CD4-positive, alpha-beta T cell (primary cell): ENCODE measurements at regions not wholly inside any gene's neighbourhood (a gene's known extent, or its start where the extent isn't known, plus 50 kb on each side); places are given as distances from the start of the nearest gene placed in this dataset.

Experiments used
- ATAC-seq: fragments of 200-7000 bp; cut with Tn5 transposase; one replicate; pipeline ENCODE4 v1.10.0; 2022; ENCODE audit warnings: mild to moderate bottlenecking; ENCODE audit not compliant: poor library complexity
- CTCF ChIA-PET: fragments of 350-600 bp; sonication (Branson Sonifier 250); formaldehyde crosslinking; loops from one replicate; lab custom pipeline; 2021; ENCODE audit warnings: antibody characterized with exemption, inconsistent platforms; lab: Charles Lee
- POLR2A ChIA-PET: fragments of 350-600 bp; sonication (Branson Sonifier 250); formaldehyde crosslinking; loops from one replicate; lab custom pipeline; 2021; ENCODE audit warnings: antibody characterized with exemption, inconsistent platforms; lab: Charles Lee
- DNase-seq, 14 experiments: peaks; one replicate each; pipeline ENCODE4 v3.0.0-alpha.2; 2013 to 2020; ENCODE audit warnings: mixed read lengths in 2 of 14
- H3K27ac ChIP-seq, 2 donors: one replicate each; pipeline versions ENCODE4 v1.5.1 to v1.7.0; 2013; ENCODE audit warnings: low read length in 2 of 2, low read depth in 1 of 2, mild to moderate bottlenecking in 1 of 2
- H3K27me3 ChIP-seq, 2 experiments: 1 replicate in 1 of 2; 2 replicates in 1 of 2; pipeline versions ENCODE4 v1.6.1 to v1.7.0; 2013; ENCODE audit warnings: low read length in 2 of 2, control low read depth in 1 of 2, mild to moderate bottlenecking in 1 of 2, moderate library complexity in 1 of 2; ENCODE audit not compliant: insufficient read depth in 2 of 2, control insufficient read depth in 1 of 2
- H3K36me3 ChIP-seq: one replicate; pipeline ENCODE4 v1.6.1; 2013; ENCODE audit warnings: low read length, control low read depth; ENCODE audit not compliant: insufficient read depth
- H3K4me1 ChIP-seq: one replicate; pipeline ENCODE4 v1.6.1; 2013; ENCODE audit warnings: low read length, control low read depth; ENCODE audit not compliant: insufficient read depth
- H3K4me3 ChIP-seq: one replicate; pipeline ENCODE4 v1.5.1; 2013; ENCODE audit warnings: mild to moderate bottlenecking, low read length, moderate library complexity
- H3K9me3 ChIP-seq, 2 experiments: 1 replicate in 1 of 2; 2 replicates in 1 of 2; pipeline versions ENCODE4 v1.6.1 to v1.7.0; 2013; ENCODE audit warnings: low read length in 2 of 2, mild to moderate bottlenecking in 2 of 2, control low read depth in 1 of 2, moderate library complexity in 1 of 2; ENCODE audit not compliant: control insufficient read depth in 1 of 2, insufficient read depth in 1 of 2
- H3K27ac Mint-ChIP-seq: one replicate; pipeline ENCODE4 v1.8.0; 2020; ENCODE audit warnings: mixed read lengths
- H3K27me3 Mint-ChIP-seq: one replicate; pipeline ENCODE4 v1.8.0; 2021; ENCODE audit warnings: mixed read lengths
- H3K36me3 Mint-ChIP-seq: one replicate; pipeline ENCODE4 v1.8.0; 2021; ENCODE audit warnings: low read depth, mixed read lengths
- H3K4me1 Mint-ChIP-seq: one replicate; pipeline ENCODE4 v1.8.0; 2021; ENCODE audit warnings: low read depth, mixed read lengths
- H3K4me3 Mint-ChIP-seq: one replicate; pipeline ENCODE4 v1.8.0; 2020; ENCODE audit warnings: mild to moderate bottlenecking, mixed read lengths
- H3K9me3 Mint-ChIP-seq: one replicate; pipeline ENCODE4 v1.8.0; 2020; ENCODE audit warnings: mixed read lengths
- intact Hi-C, 2 experiments: fragments of 100-400 bp; cut with DNase I in 1 of 2; cut with micrococcal nuclease in 1 of 2; formaldehyde crosslinking; loops; one replicate each; pipeline versions ENCODE4 v1.15.1 to v1.9.0; 2023 to 2025; cut with DNase I, micrococcal nuclease
- TF ChIP-seq, protein P1 (sequence below): fragments of 200-600 bp; IDR thresholded peaks from one replicate; pipeline ENCODE4 v1.8.0; 2022; ENCODE audit warnings: antibody characterized with exemption, mild to moderate bottlenecking

DNA sequence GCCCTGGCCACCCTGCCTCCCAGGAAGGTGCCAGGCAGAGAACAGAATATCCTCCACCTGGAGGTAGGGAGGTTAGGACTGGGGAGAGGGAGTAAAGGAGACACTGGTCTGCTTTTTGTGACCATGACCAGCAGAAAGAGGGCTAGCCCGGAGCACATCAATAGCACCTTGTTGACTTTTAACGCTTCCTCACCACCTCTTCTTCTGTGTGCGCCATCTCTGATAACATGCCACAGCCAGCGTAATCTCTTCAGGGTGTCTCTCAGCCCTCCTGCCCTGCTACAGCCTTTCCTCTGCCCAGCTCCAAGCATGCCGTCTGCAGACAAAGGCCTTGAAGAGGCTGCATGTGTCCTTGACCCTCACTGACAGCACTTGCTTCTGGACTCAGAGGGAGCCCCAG is 50.9 kb upstream of the GJA5 start:
- ChIA-PET POLR2A (no interaction called here), CTCF (no interaction called here)
- Histone ChIP-seq H3K36me3 (no peaks in the 10 kb centered on the region), H3K27ac (no peak overlapping the region), H3K4me1 (no peaks in the 10 kb centered on the region), H3K9me3 (no peaks in the 10 kb centered on the region), H3K4me3 (no peak overlapping the region), H3K27me3 (no peaks in the 10 kb centered on the region)
- DNase-seq (no peak), ATAC-seq (no peak)
- no peaks in the 10 kb centered on the region for H3K9me3 Mint-ChIP-seq
- intact Hi-C loops = no loop called here
- no peak overlapping the region for H3K4me3 Mint-ChIP-seq
- H3K27ac Mint-ChIP-seq = no peak overlapping the region
- H3K4me1 Mint-ChIP-seq = no peaks in the 10 kb centered on the region
- no peaks in the 10 kb centered on the region for H3K36me3 Mint-ChIP-seq
- no peaks in the 10 kb centered on the region for H3K27me3 Mint-ChIP-seq
- TF ChIP-seq, protein P1, sequence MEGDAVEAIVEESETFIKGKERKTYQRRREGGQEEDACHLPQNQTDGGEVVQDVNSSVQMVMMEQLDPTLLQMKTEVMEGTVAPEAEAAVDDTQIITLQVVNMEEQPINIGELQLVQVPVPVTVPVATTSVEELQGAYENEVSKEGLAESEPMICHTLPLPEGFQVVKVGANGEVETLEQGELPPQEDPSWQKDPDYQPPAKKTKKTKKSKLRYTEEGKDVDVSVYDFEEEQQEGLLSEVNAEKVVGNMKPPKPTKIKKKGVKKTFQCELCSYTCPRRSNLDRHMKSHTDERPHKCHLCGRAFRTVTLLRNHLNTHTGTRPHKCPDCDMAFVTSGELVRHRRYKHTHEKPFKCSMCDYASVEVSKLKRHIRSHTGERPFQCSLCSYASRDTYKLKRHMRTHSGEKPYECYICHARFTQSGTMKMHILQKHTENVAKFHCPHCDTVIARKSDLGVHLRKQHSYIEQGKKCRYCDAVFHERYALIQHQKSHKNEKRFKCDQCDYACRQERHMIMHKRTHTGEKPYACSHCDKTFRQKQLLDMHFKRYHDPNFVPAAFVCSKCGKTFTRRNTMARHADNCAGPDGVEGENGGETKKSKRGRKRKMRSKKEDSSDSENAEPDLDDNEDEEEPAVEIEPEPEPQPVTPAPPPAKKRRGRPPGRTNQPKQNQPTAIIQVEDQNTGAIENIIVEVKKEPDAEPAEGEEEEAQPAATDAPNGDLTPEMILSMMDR = no peak

DNA sequence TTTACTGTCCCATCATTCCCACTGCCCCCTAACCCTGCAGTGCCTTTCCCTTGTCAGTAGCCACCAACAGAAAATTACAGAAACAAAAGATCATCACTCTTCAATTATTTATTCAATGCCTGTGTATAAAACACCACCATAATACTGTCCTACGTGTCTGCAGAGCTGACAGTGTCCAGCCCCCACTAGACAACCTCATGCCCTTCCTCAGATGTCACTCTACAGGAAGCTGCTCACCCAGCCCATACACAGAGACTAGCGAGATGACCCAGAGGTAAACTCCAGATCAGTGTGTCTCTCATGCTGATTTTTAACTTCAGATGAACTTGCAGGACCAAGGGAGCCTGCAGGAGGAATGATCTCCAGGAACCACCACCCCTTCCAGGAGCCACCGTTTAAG is 51.3 kb upstream of the GJA5 start:
- ATAC-seq = no peak
- intact Hi-C loops = no loop called here

DNA sequence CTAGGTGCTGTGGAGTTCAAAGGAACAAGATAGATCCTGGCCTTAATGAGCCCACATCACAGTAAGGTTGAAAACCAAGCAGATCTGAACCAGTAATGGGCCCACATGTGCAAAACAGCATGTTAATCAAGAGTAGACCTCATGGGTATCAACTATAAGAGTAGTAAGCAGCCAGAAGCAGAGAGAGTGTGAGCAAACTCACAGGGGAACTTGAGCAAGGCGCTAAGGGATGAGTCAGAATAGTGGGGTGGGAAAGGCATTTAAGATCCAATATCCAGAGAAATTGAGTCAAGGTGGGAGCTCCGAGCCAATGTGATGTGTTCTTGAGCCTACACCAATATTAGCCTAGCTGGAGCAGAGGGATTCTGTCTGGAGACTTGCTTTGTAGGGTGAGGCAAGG is 52.4 kb upstream of the GJA5 start:
- Mint-ChIP-seq H3K4me1 (no peaks in the 10 kb centered on the region), H3K36me3 (no peaks in the 10 kb centered on the region)
- TF ChIP-seq, protein P1 = no peak

More for the DNA sequence above, 51.3 kb upstream of the GJA5 start:
- Histone ChIP-seq H3K27ac (no peak overlapping the region), H3K36me3 (no peaks in the 10 kb centered on the region), H3K4me3 (no peak overlapping the region), H3K4me1 (no peaks in the 10 kb centered on the region), H3K27me3 (no peaks in the 10 kb centered on the region), H3K9me3 (no peaks in the 10 kb centered on the region)
- H3K4me3 Mint-ChIP-seq = no peak overlapping the region
- POLR2A ChIA-PET = no interaction called here
- TF ChIP-seq, protein P1 = no peak
- no peaks in the 10 kb centered on the region for H3K9me3 Mint-ChIP-seq
- no peak for DNase-seq
- H3K27me3 Mint-ChIP-seq = no peaks in the 10 kb centered on the region
- no peaks in the 10 kb centered on the region for H3K4me1 Mint-ChIP-seq
- H3K36me3 Mint-ChIP-seq = no peaks in the 10 kb centered on the region
- H3K27ac Mint-ChIP-seq = no peak overlapping the region
- CTCF ChIA-PET = no interaction called here

More for the DNA sequence above, 52.4 kb upstream of the GJA5 start:
- H3K36me3 ChIP-seq = no peaks in the 10 kb centered on the region
- DNase-seq = no peak
- CTCF ChIA-PET = no interaction called here
- intact Hi-C loops = no loop called here
- Mint-ChIP-seq H3K9me3 (no peaks in the 10 kb centered on the region), H3K27me3 (no peaks in the 10 kb centered on the region), H3K4me3 (no peak overlapping the region), H3K27ac (no peak overlapping the region)
- no peak for ATAC-seq
- H3K9me3 ChIP-seq = no peaks in the 10 kb centered on the region
- POLR2A ChIA-PET = no interaction called here
- no peak overlapping the region for H3K4me3 ChIP-seq
- H3K4me1 ChIP-seq = no peaks in the 10 kb centered on the region
- H3K27ac ChIP-seq = no peak overlapping the region
- no peaks in the 10 kb centered on the region for H3K27me3 ChIP-seq
